ENCODE measurements at regions not wholly inside any gene's neighbourhood (a gene's known extent, or its start where the extent isn't known, plus 50 kb on each side); places are given as distances from the start of the nearest gene placed in this dataset.
"Not testable (repeated sequence)": the region's sequence is repeated elsewhere in the genome, so short reads cannot be mapped to it uniquely, and the experiment has no call there.

DNA sequence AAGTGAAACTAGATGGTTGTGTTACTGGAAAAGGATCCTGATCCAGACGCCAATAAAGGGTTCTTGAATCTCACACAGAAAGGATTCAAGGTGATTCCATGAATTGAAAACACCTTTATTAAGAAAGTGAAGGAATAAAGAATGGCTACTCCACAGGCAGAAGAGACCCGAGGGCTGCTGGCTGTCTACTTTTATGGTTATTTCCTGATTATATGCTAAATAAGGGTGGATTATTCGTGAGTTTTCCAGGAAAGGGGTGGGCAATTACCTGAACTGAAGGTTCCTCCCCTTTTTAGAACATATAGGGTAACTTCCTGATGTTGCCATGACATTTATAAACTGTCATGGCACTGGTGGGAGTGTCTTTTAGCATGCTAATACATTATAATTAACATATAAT, 50.9 kb upstream of the WARS2 start:
- no peak for DNase-seq (ENCODE audit: low read depth)

DNA sequence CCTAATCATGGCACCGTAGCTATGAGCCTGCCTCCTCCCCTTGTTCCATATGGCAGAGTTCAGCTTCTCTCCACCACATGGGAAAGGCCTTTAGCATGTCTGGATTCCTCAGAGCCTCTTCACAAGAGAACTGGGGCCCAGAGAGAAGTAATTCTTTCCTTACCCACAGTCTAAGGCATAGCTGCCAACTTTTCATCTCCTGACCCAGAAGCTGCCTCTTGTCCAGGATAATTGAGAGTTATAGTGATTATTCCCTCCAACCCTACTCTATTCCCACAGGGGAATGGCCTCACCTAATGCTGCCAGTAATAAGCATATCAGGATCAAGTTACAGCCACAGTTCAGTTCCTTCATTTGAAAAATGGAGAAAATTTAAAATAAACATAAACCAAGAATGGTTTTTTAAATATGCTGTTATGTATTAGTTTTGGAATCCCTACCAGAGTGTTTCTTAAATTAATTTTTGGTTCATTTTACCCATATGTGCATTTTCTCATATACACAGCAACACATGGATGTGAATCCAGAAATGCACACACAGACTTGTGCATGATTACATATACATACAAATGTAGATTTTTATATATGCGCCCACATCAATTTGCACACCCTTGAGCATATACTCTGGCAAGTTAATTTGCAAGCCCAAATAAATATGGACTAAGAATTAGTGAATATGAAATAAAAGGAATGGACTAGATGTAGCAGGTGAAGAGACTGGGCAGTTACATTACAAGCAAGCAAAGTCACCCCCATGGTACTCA, 63.9 kb upstream of the WARS2 start:
- no peak for DNase-seq (ENCODE audit: low read depth)

DNA sequence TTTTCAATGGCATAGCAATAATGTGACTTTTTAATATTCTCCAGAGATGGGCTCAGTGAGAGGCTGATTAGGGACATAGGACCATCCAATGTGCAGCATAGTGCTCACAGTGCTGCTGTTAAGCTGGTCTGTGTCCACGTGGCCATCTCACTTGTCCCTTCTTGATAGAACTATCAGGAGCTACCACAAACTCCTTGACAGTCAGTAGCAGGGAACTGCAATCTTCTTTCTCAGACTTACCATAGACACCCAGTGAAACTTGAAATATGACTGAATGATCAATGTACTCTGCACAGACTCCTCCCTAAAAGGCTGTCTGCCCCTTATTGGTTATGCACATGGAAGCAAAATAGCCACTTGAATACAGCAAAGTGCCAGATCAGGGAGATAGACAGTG, 64.5 kb upstream of the WARS2 start:
- no peak for DNase-seq (ENCODE audit: low read depth)

DNA sequence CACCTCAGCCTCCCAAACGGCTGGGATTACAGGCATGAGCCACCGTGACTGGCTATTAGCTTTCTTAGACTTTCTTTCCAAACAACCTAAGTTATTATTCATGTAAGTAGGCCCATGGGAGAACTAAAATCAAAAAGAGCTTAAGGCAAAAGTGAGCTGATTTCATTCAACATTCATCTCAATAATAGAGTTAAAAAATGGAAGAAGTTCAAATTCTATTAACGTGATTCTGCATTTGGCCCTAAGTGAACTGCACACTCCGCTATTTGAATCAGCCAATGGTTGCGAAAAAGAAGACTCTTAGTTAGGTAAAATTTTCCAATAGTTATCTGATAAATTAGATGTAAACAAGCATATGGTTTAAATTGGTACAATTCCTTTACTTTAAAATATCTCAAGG, 68.6 kb upstream of the WARS2 start:
- no peak for DNase-seq (ENCODE audit: low read depth)

DNA sequence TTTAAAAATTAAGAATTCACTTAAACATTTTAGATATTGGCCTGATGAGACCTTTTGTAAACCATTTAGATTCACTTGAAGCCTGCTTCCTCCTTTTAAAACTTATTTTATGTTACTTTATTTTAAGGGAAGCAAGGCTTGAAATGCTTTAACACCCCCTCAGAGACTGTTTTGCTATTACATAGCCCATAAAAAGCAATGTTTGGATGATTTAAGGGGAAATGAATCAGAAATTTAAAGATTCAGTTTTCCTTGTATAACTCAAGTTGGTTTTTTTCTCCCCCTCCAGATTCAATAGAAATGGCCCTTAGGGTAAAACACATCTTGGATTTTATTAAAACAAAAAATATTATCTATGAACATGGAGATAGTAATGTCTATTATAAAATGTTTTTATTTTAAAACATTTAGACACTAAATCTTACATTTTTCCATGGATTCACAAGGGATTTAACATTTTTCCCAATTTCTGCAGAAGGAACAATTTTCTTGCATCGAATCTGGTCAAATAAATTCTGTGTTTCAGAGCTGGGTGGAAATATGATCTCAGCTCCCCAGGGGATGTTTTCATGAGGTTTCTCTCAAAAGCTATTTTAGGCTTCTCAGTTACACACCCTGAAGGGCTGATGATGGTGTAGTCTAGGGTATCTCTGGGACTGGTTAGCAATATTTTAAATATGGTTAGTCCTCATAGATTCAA, 69.3 kb upstream of the WARS2 start:
- no peak for DNase-seq (ENCODE audit: low read depth)

DNA sequence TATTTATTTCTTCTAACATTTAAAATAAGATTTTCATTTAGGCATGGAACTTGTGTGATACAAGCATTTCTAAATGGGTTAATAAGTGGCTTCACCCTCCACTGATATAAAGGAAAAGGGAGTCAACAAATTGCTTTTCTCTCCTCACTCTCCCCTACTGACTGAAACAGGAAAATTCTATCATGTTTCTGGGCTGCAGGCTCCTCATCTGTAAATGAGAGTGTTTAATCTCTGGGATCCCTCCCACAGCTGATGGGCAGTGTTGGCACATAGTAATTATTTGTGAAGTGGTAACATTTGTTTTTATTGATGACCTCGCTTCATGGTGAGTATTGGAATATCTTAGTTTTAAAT, 69.8 kb upstream of the WARS2 start:
- no peak for DNase-seq (ENCODE audit: low read depth)

DNA sequence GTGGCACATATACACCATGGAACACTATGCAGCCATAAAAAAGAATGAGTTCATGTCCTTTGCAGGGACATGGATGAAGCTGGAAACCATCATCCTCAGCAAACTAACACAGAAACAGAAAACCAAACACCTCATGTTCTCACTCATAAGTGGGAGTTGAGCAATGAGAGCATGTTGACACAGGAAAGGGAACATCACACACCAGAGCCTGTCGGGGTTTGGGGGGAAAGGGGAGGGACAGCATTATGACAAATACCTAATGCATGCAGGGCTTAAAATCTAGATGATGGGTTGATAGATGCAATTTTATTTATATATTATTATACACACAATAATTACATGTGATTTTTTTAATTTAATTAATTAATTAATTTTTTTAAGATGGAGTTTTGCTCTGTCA, 72.8 kb upstream of the WARS2 start:
- peak; percentile 6 for DNase-seq (ENCODE audit: low read depth)

DNA sequence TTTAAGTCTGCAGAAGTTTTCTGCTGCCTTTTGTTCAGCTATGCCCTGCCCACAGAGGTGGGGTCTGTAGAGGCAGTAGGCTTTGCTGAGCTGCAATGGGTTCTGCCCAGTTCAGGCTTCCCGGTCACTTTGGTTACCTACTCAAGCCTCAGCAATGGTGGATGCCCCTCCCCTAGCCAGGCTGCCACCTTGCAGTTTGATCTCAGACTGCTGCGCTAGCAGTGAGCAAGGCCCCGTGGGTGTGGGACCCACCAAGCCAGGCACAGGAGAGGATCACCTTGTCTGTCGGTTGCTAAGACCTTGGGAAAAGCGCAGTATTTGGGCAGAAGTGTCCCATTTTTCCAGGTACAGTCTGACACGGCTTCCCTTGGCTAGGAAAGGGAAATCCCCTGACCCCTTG, 74.5 kb upstream of the WARS2 start:
- not testable (repeated sequence) for DNase-seq (ENCODE audit: low read depth)

DNA sequence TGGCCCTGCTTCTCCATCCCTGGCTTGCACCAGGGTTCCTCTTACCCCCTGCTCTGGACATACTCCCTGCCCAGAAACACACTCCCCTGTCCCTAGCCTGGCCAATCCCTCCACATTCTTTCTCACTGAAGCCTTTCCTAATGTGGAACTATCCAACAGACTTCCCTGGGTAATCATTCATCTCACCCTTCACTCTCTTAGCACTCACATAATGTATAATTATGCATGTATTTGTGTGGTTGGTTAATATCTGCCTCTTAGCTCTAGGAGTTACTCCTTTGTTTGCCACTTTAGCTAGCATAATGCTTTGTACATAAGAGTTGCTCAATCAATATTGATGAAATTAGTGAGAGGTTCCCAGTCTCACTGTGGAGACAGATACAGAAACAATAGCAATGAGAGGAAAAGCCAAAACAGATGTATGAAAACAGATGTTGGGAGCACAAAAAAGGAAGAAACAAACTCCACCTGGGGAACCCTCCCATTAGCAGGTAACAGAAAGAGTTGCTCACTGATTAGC, 76.9 kb upstream of the WARS2 start:
- DNase-seq (ENCODE audit: low read depth): no peak

DNA sequence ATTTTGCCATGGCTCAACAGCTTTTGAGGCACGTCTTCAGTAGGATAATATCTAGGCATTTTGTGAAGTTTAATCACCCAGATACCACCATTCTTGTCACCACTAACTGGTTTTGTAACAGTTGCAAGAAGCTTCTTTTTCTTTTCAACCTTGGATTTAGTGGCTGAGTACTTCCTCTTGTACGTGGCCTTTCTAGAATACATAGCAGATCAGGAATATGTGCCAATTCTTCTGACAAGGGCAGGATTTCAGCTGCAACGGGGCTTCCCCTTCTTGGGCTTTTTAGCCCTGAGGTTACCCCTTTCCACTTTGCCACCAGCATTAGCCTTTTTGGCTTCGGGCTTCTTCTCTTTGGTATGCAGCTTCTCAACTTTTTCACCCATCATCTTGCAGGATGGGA, 79.3 kb upstream of the WARS2 start:
- DNase-seq (ENCODE audit: low read depth): no peak

DNA sequence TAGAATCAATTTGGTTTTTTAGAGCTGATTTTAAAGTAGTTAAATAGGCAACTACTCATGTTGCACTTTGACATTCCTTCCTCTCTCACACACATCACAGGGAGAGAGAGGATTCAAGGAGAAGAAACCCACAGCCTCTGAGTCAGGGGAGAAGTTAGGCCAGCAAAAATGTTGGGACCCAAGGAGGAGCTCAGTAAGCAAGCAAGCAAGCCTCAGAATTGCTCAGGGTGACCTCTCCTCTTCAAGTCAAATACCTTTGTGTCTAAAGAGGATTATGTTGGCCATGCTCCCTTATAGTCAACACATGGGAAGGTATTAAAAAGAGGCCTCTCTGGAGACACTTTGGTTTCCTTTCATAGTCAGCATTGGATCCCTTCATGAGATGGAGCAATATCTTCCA, 80.5 kb upstream of the WARS2 start:
- peak; percentile 14 for DNase-seq (ENCODE audit: low read depth)

DNA sequence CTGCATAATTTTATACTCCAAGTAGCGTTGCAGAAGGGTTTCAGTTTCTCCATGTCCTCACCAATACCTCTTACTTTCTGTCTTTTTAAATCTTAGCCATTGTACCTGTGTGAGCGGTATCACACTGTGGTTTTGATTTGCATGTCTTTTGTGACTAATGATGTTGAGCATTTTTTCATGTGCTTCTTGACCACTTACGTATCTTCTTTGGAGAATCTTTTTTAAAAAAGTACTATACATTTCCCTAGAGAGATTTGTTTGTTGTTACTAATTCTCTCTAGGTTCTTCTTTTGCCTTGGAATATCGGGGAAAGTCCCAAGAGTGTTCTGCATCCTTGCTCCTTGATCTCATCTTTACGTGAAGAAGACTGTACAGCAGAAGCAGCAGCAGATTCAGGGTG, 81.8 kb upstream of the WARS2 start:
- no peak for DNase-seq (ENCODE audit: low read depth)

DNA sequence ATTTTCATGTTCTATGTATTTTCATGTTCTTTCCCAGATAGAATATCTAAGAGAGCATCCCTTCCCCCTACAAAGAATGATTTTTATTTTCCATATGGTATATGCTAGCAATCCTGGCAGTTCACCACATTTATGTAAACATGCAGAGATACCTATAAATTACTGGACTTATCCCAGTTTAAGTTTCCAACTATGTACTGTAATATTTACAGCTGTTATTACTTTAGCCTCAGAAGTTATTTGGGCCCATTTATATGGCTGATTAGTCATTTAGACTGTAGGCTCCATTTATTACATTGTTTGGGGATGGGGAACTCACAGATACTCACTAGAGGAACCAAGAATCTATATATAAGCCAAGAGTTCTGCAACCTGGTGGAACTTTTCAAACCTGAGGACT, 84.8 kb upstream of the WARS2 start:
- no peak for DNase-seq (ENCODE audit: low read depth)

DNA sequence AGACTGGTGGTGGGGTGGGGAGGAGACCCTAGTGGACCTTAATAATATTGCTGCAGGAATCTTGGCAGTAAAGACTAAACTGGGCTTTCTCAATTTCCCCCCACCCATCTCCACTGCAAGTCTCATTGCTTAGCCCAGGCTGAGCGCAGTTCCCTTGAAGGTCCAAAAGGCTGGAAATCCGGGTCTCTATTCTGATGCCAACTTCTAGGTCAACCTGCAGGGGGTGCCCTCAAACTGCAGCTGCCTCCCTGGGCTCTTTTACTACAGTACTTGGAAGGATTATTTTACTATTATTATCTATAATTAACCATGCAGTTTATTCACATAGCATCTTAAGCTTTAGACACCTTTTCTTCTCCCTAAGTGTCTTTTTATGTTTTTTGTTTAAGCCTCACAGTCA, 85.4 kb upstream of the WARS2 start:
- DNase-seq (ENCODE audit: low read depth): no peak

DNA sequence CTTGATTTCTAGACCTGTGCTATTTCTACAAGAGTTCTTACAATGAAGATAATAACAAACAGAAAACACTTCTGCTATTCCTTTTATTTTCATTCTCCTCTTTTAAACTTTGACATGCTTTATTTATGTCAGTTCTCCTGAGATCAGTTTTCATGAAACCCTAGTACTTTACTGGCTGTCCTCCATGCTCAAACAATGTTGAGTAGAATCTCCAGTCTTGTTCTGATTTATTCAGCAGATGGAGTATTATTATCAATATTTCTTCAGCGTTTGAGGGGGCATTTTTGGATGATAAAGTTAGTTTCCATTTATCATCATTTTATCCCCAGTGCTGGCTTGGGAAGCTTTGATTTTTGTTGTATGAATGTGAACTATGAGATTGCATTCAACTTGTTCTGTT, 85.9 kb upstream of the WARS2 start:
- DNase-seq (ENCODE audit: low read depth): no peak

DNA sequence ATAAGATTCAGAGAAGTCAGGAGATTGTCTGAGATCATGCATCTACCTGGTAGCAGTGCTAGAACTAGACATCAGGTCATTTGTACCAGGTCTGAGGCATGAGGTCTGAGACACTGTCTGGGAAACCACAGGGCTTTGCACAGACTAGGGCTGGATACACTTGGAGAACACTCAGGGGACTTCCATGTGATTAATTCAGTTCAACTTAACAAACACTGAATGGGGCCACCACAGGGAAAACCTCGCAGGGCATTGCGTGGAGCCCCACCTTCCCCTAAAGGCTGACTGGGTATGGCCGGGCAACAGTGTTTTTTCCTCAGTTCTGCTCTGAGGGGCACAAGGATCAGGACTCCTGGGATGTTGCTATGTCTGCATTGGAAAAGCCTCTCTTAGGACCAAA, 86.5 kb upstream of the WARS2 start:
- DNase-seq (ENCODE audit: low read depth): no peak

DNA sequence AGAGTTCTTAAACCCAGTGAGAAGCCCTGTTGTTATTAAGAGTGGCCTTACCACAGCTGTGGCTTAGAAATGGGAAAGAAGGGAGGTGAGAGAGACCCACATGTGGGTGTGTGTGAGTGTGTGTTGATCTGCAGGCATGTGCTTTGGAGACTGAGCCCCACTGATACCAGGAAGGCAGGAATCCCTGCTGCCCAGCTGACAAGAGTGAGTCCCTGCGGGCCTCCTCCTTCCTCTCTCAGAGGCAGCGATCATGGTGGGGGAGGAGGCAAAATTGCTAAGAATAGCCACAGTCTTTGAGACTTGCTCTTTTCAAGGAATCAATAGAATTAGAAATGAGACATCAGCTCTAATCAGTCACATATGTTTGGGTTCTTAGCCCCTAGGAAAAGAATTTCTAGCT, 87.0 kb upstream of the WARS2 start:
- DNase-seq (ENCODE audit: low read depth): no peak

DNA sequence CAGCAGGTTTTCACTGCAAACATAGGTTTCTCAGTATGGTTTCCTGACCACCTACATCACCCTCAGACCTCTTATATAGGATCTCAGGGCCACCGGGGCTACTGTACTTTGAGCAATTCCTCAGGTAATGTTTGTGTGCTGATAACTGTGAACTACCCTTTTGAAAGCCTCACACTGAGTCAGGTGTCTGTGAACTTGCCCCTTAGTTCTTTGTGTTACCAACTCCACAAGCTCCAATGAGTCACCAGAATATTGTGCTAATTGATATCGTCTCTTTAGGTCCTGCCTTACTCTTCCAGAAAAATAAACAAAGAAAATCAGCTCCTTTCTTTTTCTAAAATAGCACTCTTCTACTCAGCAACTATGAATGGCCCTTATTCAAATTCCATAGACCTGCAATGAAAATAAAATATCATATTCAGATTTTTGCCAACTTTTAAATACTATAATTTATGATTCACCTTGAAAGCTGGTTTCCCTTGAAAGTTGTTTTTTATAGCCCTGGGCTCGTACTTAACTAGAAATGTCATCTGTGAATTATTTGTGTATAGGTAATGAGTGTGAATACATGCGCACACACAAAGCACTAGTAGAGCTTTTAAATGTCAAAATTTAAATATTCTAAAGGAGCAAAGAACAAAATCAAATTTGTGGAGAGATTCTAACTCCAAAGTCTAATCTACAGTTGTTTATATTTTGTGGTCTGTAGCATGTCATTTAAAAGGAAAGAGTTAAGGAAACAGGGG, 88.1 kb upstream of the WARS2 start:
- DNase-seq (ENCODE audit: low read depth): no peak

DNA sequence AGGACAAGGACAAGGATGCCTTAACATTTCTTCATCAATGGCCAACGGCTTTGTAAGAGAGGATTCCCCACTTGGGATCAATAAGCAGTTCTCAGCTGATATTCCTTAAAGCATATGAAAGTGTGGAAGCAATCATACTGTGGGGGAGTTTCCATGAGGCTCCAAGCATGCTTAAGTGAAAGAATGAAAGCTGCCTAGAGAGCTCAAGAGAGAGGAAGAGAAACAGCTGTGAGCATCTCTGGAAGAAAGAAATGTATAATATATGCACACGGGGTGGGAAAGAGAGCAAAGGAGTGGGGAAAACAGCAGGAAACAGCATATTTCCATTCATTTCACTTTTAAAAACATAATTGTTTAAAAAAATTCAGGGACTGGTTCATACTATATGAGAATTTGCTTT, 94.7 kb upstream of the WARS2 start:
- no peak for DNase-seq (ENCODE audit: low read depth)

DNA sequence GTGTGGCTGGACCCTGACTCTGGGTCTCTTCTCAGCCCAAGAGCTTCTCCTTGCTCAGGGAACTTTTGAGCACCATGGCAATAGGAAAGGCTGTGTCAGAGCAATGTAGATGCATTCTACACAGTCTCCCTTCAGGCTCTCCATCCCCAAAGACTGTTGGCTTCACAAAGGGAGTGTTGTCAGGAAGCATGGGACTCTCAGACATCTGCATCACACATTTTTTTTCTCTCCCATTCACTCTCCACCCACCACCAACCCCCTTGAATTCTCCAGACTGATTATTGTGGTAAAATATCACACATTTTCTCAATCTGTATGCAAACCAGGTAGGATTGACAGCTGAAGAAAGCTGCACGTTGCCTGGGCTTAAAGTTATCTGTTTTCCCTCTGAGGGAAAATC, 105.4 kb upstream of the WARS2 start:
- DNase-seq (ENCODE audit: low read depth): no peak

DNA sequence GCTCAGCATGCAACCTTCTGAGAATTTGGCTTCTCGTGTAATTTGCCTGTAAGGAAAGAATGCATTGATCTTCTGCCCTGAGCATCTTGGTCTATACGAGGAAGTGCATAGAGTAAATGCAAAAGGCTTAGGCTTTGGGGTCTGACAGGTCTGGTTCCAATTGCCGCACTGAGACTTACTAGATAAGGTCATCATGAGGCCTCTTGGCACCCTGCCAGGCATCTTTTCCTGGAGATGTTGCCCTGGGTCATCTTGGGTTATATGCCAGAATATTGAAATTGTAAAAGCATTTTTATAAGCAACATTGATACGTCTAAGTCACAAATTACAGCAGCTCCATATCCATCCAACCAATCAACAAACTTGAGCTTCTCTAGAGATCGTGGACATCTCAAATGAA, 108.8 kb upstream of the WARS2 start:
- no peak for DNase-seq (ENCODE audit: low read depth)

DNA sequence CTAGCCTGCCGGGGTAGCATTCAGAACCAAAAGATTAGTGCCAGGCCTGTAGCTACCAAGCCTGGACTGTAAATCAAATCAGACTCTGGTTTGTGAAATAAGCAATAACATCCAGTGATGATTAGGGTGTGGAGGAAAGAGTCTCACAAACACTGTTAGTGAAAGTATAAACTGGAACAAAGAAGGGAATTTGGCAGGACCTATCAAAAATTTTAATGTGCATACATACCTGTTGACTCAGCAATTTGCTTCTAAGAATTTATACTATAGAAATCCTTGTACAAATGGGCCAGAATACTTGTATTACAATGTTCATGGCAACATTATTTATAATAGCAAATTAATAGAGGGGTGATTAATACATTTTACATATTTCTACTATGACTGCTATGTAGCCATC, 109.8 kb upstream of the WARS2 start:
- DNase-seq (ENCODE audit: low read depth): no peak

DNA sequence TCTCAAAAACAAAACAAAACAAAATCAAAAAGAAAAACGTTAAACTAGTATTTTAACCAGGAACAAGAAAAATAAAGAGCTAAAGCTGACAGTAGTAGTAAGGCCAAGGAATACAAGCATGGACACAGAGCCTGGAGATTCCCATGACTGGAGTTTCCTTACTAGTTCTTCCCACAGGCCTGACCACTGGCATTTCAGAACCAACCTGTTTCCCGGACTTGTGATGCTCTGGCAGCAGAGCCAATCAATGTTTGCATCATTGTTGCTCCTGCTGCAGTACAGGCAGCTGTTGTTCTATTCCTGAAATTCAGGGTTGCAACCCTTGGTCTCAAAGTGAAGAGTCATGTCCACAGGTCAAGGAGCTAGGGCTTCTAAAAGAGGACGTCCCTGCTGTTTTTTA, 111.3 kb upstream of the WARS2 start:
- no peak for DNase-seq (ENCODE audit: low read depth)

All from amniotic epithelial cell (primary cell).